Fibroblast of pulmonary artery (primary cell): ENCODE measurements at regions not wholly inside any gene's neighbourhood (a gene's known extent, or its start where the extent isn't known, plus 50 kb on each side); places are given as distances from the start of the nearest gene placed in this dataset.
"Not testable (repeated sequence)": the region's sequence is repeated elsewhere in the genome, so short reads cannot be mapped to it uniquely, and the experiment has no call there.

ENCODE experiments used
- DNase-seq: peaks from one replicate; pipeline ENCODE4 v3.0.0-alpha.2; 2010; ENCODE audit warnings: low read depth
- H3K4me3 ChIP-seq: replicated peaks from 2 replicates; pipeline ENCODE4 v1.5.1; 2011; ENCODE audit warnings: low read depth, mild to moderate bottlenecking, control low read depth, low read length, moderate library complexity
- CTCF ChIP-seq: IDR thresholded peaks from 2 replicates; pipeline ENCODE4 v1.5.1; 2011; ENCODE audit warnings: mild to moderate bottlenecking, control low read depth, low read length, inconsistent platforms; ENCODE audit errors: missing control alignments

- DNase-seq, result no peak
- TF ChIP-seq CTCF, result no peak
- H3K4me3 ChIP-seq, result no peak overlapping the region
Observed at GRCh38 chr15:38793206-38793810, 228.7 kb upstream of the RASGRP1 start.

GRCh38 chr15:38795471-38796245 lies 231.0 kb upstream of the RASGRP1 start:
- no peak for TF ChIP-seq CTCF
- H3K4me3 ChIP-seq, result no peak overlapping the region
- peak; percentile 55 for DNase-seq

- peak; percentile 11 for DNase-seq
Observed at GRCh38 chr15:38796589-38796988, 232.0 kb upstream of the RASGRP1 start.

GRCh38 chr15:38797506-38797905 lies 232.9 kb upstream of the RASGRP1 start:
- not testable (repeated sequence) for DNase-seq, H3K4me3 ChIP-seq

More at GRCh38 chr15:38796589-38796988, 232.0 kb upstream of the RASGRP1 start:
- H3K4me3 ChIP-seq, result no peak overlapping the region
- no peak for TF ChIP-seq CTCF

- not testable (repeated sequence) for DNase-seq, H3K4me3 ChIP-seq
Observed at GRCh38 chr15:38799202-38799601, 234.6 kb upstream of the RASGRP1 start.

GRCh38 chr15:38809621-38810020 lies 245.0 kb upstream of the RASGRP1 start:
- H3K4me3 ChIP-seq, result no peak overlapping the region
- peak; percentile 38 for DNase-seq
- no peak for TF ChIP-seq CTCF

GRCh38 chr15:38810686-38811085 lies 246.1 kb upstream of the RASGRP1 start:
- H3K4me3 ChIP-seq, result no peak overlapping the region
- no peak for TF ChIP-seq CTCF
- DNase-seq, result no peak

- not testable (repeated sequence) for DNase-seq, H3K4me3 ChIP-seq
Observed at GRCh38 chr15:38814254-38814653, 249.6 kb upstream of the RASGRP1 start.
